ENCODE measurements at regions not wholly inside any gene's neighbourhood (a gene's known extent, or its start where the extent isn't known, plus 50 kb on each side); places are given as distances from the start of the nearest gene placed in this dataset.

DNA sequence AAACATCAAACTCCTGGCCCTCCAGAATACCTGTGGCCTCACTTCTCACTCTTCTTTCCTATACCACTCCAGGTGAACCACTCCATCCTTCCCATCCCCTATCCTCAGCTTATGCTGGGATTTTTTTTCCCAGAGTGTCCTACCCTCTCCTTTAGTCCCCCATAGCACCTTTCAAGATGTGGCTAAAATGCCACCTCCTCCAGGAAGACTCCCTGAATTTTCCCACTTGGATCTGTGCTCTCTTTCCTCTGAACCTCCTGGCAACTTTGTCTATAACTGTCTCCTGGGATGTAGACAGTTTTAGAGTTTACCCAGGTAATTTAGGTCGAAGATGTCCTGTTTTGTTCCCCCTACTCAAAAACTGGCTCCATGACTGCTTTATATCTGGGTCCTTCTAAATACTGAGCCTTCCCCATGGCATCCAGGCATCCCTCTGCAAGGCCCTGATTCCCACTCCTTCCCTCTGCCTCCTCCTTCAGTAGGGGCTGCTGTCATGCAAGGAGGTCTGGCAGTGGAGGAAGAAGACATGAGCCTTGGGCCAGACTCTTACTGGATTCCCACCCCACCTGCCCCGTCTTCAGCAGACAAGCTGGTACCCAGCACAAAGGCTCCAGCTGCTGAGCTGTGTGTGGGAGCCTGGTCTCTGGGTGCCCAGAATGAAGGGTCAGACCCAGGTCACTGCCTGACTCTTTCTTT lies 161.5 kb downstream of the SMAD6 start:
- no peak overlapping the region for H3K27ac ChIP-seq (replicated peaks; ENCODE audit: low read length)
- H2AK5ac ChIP-seq (ENCODE audit: low read depth, low read length): peak overlapping the region; percentile 64
- H3K9ac ChIP-seq (ENCODE audit: low read depth, low read length, poor library complexity): no peak overlapping the region
- H3K4me2 ChIP-seq (ENCODE audit: insufficient read depth, low read length, poor library complexity, severe bottlenecking): no peak overlapping the region
- H3K18ac ChIP-seq (ENCODE audit: low read length): peak overlapping the region; percentile 15
- H2BK12ac ChIP-seq (ENCODE audit: low read length): no peak overlapping the region
- peaks cover 3 to 6% of the 10 kb centered on the region in 2 donors for H3K4me1 ChIP-seq (ENCODE audit: control insufficient read depth in 2 of 2, insufficient read depth in 1 of 2, low read depth in 1 of 2, low read length in 2 of 2)
- no peaks in the 10 kb centered on the region for H3K9me3 ChIP-seq (replicated peaks in 1 of 2; ENCODE audit: control insufficient read depth in 2 of 2, insufficient read depth in 1 of 2, low read depth in 1 of 2, low read length in 2 of 2)
- H3K23ac ChIP-seq (ENCODE audit: low read depth, low read length, poor library complexity): no peak overlapping the region
- no peak overlapping the region for H4K8ac ChIP-seq (ENCODE audit: low read depth, low read length)
- H2BK15ac ChIP-seq (ENCODE audit: low read length): no peak overlapping the region
- no peaks in the 10 kb centered on the region for H3K79me1 ChIP-seq (ENCODE audit: low read depth, low read length)
- WGBS, 2 donors (ENCODE audit: extremely low coverage in 2 of 2, insufficient read length in 2 of 2, insufficient replicate concordance in 1 of 2): no CpG with 5 or more reads among the region's 2 CpGs
- no peak overlapping the region for H2AFZ ChIP-seq (ENCODE audit: low read length)
- no peak overlapping the region for H3K4me3 ChIP-seq (ENCODE audit: low read length in 2 of 2)
- no peak overlapping the region for H3K4ac ChIP-seq (ENCODE audit: low read length)
- H3K14ac ChIP-seq (ENCODE audit: low read length): no peak overlapping the region
- H3K36me3 ChIP-seq (replicated peaks in 1 of 2; ENCODE audit: control insufficient read depth in 2 of 2, insufficient read depth in 2 of 2, low read length in 2 of 2): no peaks in the 10 kb centered on the region
- no peak for DNase-seq (ENCODE audit: low spot score)
- no peak overlapping the region for H2BK5ac ChIP-seq (ENCODE audit: low read length)
- no peaks in the 10 kb centered on the region for H3K27me3 ChIP-seq (ENCODE audit: control insufficient read depth in 3 of 3, insufficient read depth in 3 of 3, low read depth in 1 of 3, low read length in 3 of 3)
- no peak overlapping the region for H4K91ac ChIP-seq (ENCODE audit: low read depth, low read length, poor library complexity)
- H2BK120ac ChIP-seq (ENCODE audit: low read depth, low read length): no peak overlapping the region

- Histone ChIP-seq H2BK12ac (ENCODE audit: low read length) (no peak overlapping the region), H3K9me3 (replicated peaks in 1 of 2; ENCODE audit: control insufficient read depth in 2 of 2, insufficient read depth in 1 of 2, low read depth in 1 of 2, low read length in 2 of 2) (no peaks in the 10 kb centered on the region), H3K14ac (ENCODE audit: low read length) (no peak overlapping the region), H3K23ac (ENCODE audit: low read depth, low read length, poor library complexity) (no peak overlapping the region), H3K4me3 (ENCODE audit: low read length in 2 of 2) (no peak overlapping the region), H2BK15ac (ENCODE audit: low read length) (peak overlapping the region; percentile 86), H3K4me2 (ENCODE audit: insufficient read depth, low read length, poor library complexity, severe bottlenecking) (no peak overlapping the region), H3K27ac (replicated peaks; ENCODE audit: low read length) (no peak overlapping the region), H4K8ac (ENCODE audit: low read depth, low read length) (no peak overlapping the region), H3K9ac (ENCODE audit: low read depth, low read length, poor library complexity) (no peak overlapping the region), H3K4ac (ENCODE audit: low read length) (no peak overlapping the region), H3K79me1 (ENCODE audit: low read depth, low read length) (no peaks in the 10 kb centered on the region), H3K4me1 (ENCODE audit: control insufficient read depth in 2 of 2, insufficient read depth in 1 of 2, low read depth in 1 of 2, low read length in 2 of 2) (peaks cover 3 to 6% of the 10 kb centered on the region in 2 donors), H2BK120ac (ENCODE audit: low read depth, low read length) (no peak overlapping the region), H2AFZ (ENCODE audit: low read length) (no peak overlapping the region), H3K36me3 (replicated peaks in 1 of 2; ENCODE audit: control insufficient read depth in 2 of 2, insufficient read depth in 2 of 2, low read length in 2 of 2) (no peaks in the 10 kb centered on the region), H2AK5ac (ENCODE audit: low read depth, low read length) (peak overlapping the region; percentile 64), H3K27me3 (ENCODE audit: control insufficient read depth in 3 of 3, insufficient read depth in 3 of 3, low read depth in 1 of 3, low read length in 3 of 3) (no peaks in the 10 kb centered on the region), H2BK5ac (ENCODE audit: low read length) (no peak overlapping the region), H4K91ac (ENCODE audit: low read depth, low read length, poor library complexity) (no peak overlapping the region), H3K18ac (ENCODE audit: low read length) (peak overlapping the region; percentile 64)
- DNase-seq (ENCODE audit: low spot score): no peak
- no CpG with 5 or more reads among the region's 9 CpGs for WGBS, 2 donors (ENCODE audit: extremely low coverage in 2 of 2, insufficient read length in 2 of 2, insufficient replicate concordance in 1 of 2)
Observed at GRCh38 chr15:66864086-66864830, 162.2 kb downstream of the SMAD6 start.

GRCh38 chr15:66864871-66865281 lies 162.8 kb downstream of the SMAD6 start:
- no peak overlapping the region for H2BK12ac ChIP-seq (ENCODE audit: low read length)
- H3K9ac ChIP-seq (ENCODE audit: low read depth, low read length, poor library complexity): peak overlapping the region; percentile 7
- H4K91ac ChIP-seq (ENCODE audit: low read depth, low read length, poor library complexity): no peak overlapping the region
- peaks cover 3 to 6% of the 10 kb centered on the region in 2 donors for H3K4me1 ChIP-seq (ENCODE audit: control insufficient read depth in 2 of 2, insufficient read depth in 1 of 2, low read depth in 1 of 2, low read length in 2 of 2)
- no peak overlapping the region for H3K27ac ChIP-seq (replicated peaks; ENCODE audit: low read length)
- H3K23ac ChIP-seq (ENCODE audit: low read depth, low read length, poor library complexity): no peak overlapping the region
- H3K79me1 ChIP-seq (ENCODE audit: low read depth, low read length): no peaks in the 10 kb centered on the region
- no peak overlapping the region for H2BK5ac ChIP-seq (ENCODE audit: low read length)
- no CpG with 5 or more reads among the region's 4 CpGs for WGBS, 2 donors (ENCODE audit: extremely low coverage in 2 of 2, insufficient read length in 2 of 2, insufficient replicate concordance in 1 of 2)
- no peaks in the 10 kb centered on the region for H3K27me3 ChIP-seq (ENCODE audit: control insufficient read depth in 3 of 3, insufficient read depth in 3 of 3, low read depth in 1 of 3, low read length in 3 of 3)
- peak overlapping the region; percentile 64 for H3K18ac ChIP-seq (ENCODE audit: low read length)
- no peak overlapping the region for H3K4me2 ChIP-seq (ENCODE audit: insufficient read depth, low read length, poor library complexity, severe bottlenecking)
- H3K14ac ChIP-seq (ENCODE audit: low read length): no peak overlapping the region
- H2BK120ac ChIP-seq (ENCODE audit: low read depth, low read length): no peak overlapping the region
- H3K4me3 ChIP-seq (ENCODE audit: low read length in 2 of 2): peak overlapping the region in 1 of 2 donors; percentile 56
- H4K8ac ChIP-seq (ENCODE audit: low read depth, low read length): no peak overlapping the region
- H2AFZ ChIP-seq (ENCODE audit: low read length): no peak overlapping the region
- peak overlapping the region; percentile 86 for H2BK15ac ChIP-seq (ENCODE audit: low read length)
- H2AK5ac ChIP-seq (ENCODE audit: low read depth, low read length): peak overlapping the region; percentile 57
- H3K4ac ChIP-seq (ENCODE audit: low read length): no peak overlapping the region
- DNase-seq (ENCODE audit: low spot score): no peak
- H3K9me3 ChIP-seq (replicated peaks in 1 of 2; ENCODE audit: control insufficient read depth in 2 of 2, insufficient read depth in 1 of 2, low read depth in 1 of 2, low read length in 2 of 2): no peaks in the 10 kb centered on the region
- H3K36me3 ChIP-seq (replicated peaks in 1 of 2; ENCODE audit: control insufficient read depth in 2 of 2, insufficient read depth in 2 of 2, low read length in 2 of 2): no peaks in the 10 kb centered on the region
